Activated CD8-positive, alpha-beta T cell treated with anti-CD3 and anti-CD28 coated beads for 36 hours (primary cell): ENCODE measurements at regions not wholly inside any gene's neighbourhood (a gene's known extent, or its start where the extent isn't known, plus 50 kb on each side); places are given as distances from the start of the nearest gene placed in this dataset.

ENCODE experiments used
- ATAC-seq: fragments of 200-7000 bp; cut with Tn5 transposase; one replicate; pipeline ENCODE4 v1.10.0; 2021; ENCODE audit warnings: mild to moderate bottlenecking, moderate library complexity
- CTCF ChIA-PET: fragments of 350-600 bp; sonication (Branson Sonifier 250); formaldehyde crosslinking; loops from one replicate; lab custom pipeline; 2021; ENCODE audit warnings: antibody characterized with exemption; lab: Charles Lee
- POLR2A ChIA-PET: fragments of 350-600 bp; sonication (Branson Sonifier 250); formaldehyde crosslinking; loops from one replicate; lab custom pipeline; 2021; ENCODE audit warnings: antibody characterized with exemption; lab: Charles Lee
- DNase-seq: peaks from one replicate; pipeline ENCODE4 v3.0.0-alpha.2; 2020
- H3K27ac Mint-ChIP-seq: one replicate; pipeline ENCODE4 v1.8.0; 2021; ENCODE audit warnings: mild to moderate bottlenecking, mixed read lengths
- H3K27me3 Mint-ChIP-seq: one replicate; pipeline ENCODE4 v1.8.0; 2021; ENCODE audit warnings: mixed read lengths
- H3K36me3 Mint-ChIP-seq: one replicate; pipeline ENCODE4 v1.8.0; 2021; ENCODE audit warnings: low read depth, mixed read lengths
- H3K4me1 Mint-ChIP-seq: one replicate; pipeline ENCODE4 v1.8.0; 2021; ENCODE audit warnings: low read depth, mixed read lengths
- H3K4me3 Mint-ChIP-seq: one replicate; pipeline ENCODE4 v1.8.0; 2021; ENCODE audit warnings: mild to moderate bottlenecking, moderate library complexity, mixed read lengths
- H3K9me3 Mint-ChIP-seq: one replicate; pipeline ENCODE4 v1.8.0; 2021; ENCODE audit warnings: mixed read lengths
- intact Hi-C: fragments of 100-400 bp; cut with micrococcal nuclease; formaldehyde crosslinking; loops from one replicate; pipeline ENCODE4 v1.10.0; 2022
- TF ChIP-seq, protein P1 (sequence below): fragments of 200-600 bp; IDR thresholded peaks from one replicate; pipeline ENCODE4 v1.8.0; 2022; ENCODE audit warnings: antibody characterized with exemption, mild to moderate bottlenecking

- intact Hi-C loops: no loop called here
- TF ChIP-seq, protein P1, sequence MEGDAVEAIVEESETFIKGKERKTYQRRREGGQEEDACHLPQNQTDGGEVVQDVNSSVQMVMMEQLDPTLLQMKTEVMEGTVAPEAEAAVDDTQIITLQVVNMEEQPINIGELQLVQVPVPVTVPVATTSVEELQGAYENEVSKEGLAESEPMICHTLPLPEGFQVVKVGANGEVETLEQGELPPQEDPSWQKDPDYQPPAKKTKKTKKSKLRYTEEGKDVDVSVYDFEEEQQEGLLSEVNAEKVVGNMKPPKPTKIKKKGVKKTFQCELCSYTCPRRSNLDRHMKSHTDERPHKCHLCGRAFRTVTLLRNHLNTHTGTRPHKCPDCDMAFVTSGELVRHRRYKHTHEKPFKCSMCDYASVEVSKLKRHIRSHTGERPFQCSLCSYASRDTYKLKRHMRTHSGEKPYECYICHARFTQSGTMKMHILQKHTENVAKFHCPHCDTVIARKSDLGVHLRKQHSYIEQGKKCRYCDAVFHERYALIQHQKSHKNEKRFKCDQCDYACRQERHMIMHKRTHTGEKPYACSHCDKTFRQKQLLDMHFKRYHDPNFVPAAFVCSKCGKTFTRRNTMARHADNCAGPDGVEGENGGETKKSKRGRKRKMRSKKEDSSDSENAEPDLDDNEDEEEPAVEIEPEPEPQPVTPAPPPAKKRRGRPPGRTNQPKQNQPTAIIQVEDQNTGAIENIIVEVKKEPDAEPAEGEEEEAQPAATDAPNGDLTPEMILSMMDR: no peak
- no peak overlapping the region for H3K4me3 Mint-ChIP-seq
- no peaks in the 10 kb centered on the region for H3K27me3 Mint-ChIP-seq
- no peaks in the 10 kb centered on the region for H3K4me1 Mint-ChIP-seq
- ChIA-PET CTCF (no interaction called here), POLR2A (no interaction called here)
- ATAC-seq (no peak), DNase-seq (no peak)
- H3K27ac Mint-ChIP-seq: no peak overlapping the region
- no peaks in the 10 kb centered on the region for H3K36me3 Mint-ChIP-seq
- H3K9me3 Mint-ChIP-seq: no peaks in the 10 kb centered on the region
These were observed 1333.9 kb upstream of the TENM3 start for GRCh38 chr4:180909279-180909678.

DNA sequence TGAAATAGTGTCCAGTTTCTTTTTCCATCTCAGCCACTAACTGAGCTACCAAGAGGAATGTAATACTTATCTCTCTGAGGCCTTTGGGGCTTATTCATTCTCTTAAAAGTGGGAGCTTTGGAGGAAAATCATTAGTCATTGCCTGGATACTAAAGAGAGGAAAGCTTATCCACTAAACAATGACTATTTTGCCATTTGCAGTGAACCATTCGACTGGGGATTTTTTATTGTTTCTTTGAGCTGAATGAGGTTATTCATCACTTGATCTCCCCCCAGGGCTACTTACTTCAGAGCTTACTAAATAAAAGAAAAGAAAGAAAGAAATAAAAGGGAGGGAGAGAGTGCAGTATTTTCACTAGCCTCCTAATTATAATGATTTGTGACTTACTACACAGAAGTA lies 1329.5 kb upstream of the TENM3 start:
- ATAC-seq (no peak), DNase-seq (no peak)
- no peak overlapping the region for H3K27ac Mint-ChIP-seq
- no peaks in the 10 kb centered on the region for H3K9me3 Mint-ChIP-seq
- no peak overlapping the region for H3K4me3 Mint-ChIP-seq
- ChIA-PET POLR2A (no interaction called here), CTCF (no interaction called here)
- intact Hi-C loops: no loop called here
- H3K4me1 Mint-ChIP-seq: no peaks in the 10 kb centered on the region
- no peaks in the 10 kb centered on the region for H3K36me3 Mint-ChIP-seq
- TF ChIP-seq, protein P1: no peak
- no peaks in the 10 kb centered on the region for H3K27me3 Mint-ChIP-seq

DNA sequence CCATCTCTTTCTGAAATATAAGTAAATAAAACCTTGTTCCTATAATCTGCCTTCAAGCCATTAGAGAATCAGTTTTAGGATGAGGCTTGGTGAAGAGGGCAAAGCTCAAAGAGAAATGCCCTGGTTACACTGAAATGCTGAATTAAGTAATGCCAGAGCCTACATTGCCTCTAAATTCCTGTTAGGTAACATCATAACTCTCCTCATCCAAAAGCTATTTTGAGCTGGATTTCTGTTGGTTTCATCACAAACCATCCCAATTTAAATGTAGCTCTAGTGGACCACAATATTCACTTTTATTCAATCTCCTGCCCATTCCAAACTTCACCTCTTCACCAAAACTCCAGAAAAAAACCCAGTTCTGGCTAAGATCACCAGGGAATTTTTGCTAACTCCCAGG lies 1319.7 kb upstream of the TENM3 start:
- no peaks in the 10 kb centered on the region for H3K9me3 Mint-ChIP-seq
- no peaks in the 10 kb centered on the region for H3K27me3 Mint-ChIP-seq
- ChIA-PET POLR2A (no interaction called here), CTCF (no interaction called here)
- no peaks in the 10 kb centered on the region for H3K36me3 Mint-ChIP-seq
- no peak overlapping the region for H3K27ac Mint-ChIP-seq
- no peak for ATAC-seq
- TF ChIP-seq, protein P1: no peak
- H3K4me1 Mint-ChIP-seq: no peaks in the 10 kb centered on the region
- intact Hi-C loops: no loop called here
- no peak for DNase-seq
- H3K4me3 Mint-ChIP-seq: no peak overlapping the region

DNA sequence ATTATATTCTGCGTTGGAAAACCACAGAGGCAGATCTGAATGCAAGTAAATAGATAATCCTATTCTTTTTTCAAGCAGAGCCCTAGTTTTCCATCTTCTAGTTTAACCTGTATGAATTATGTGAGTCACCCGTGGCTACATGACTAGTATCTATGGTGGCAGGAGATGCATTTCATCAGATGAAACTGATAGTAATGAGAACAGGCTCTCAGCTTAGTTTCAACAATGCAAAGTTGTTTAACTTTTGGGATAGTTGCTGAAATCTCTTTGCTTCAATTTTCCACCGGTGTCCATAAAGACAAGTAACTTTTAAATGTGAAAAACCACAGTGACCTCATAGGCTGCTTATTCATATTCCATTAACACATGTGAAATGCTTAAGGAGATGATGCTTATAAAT lies 1317.4 kb upstream of the TENM3 start:
- ATAC-seq (no peak), DNase-seq (no peak)
- Mint-ChIP-seq H3K9me3 (no peaks in the 10 kb centered on the region), H3K4me3 (no peak overlapping the region), H3K36me3 (no peaks in the 10 kb centered on the region), H3K27ac (no peak overlapping the region), H3K27me3 (no peaks in the 10 kb centered on the region), H3K4me1 (no peaks in the 10 kb centered on the region)
- CTCF ChIA-PET: no interaction called here
- POLR2A ChIA-PET: no interaction called here
- intact Hi-C loops: no loop called here
- TF ChIP-seq, protein P1: no peak

DNA sequence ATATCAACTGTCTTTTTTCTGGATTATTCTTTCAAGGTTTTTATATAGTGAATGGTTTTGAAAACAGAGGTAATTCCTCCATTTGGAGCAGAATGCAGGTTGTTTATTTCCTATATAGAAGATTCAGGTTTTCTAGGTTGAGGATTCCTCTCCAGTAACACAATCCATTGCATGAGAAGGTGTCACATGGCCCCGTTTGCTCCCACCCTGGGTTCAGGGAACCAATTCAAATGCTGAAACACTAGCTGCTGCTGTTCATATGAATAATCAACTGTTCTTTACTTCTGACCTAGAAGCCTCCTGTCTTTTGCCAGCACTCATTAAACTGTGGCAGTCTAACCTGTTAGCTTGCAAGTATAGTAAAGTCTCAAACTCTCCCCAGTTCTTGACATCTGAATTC lies 1316.9 kb upstream of the TENM3 start:
- CTCF ChIA-PET: no interaction called here
- ATAC-seq (no peak), DNase-seq (no peak)
- no peaks in the 10 kb centered on the region for H3K9me3 Mint-ChIP-seq
- no peaks in the 10 kb centered on the region for H3K36me3 Mint-ChIP-seq
- no peaks in the 10 kb centered on the region for H3K27me3 Mint-ChIP-seq
- H3K4me1 Mint-ChIP-seq: no peaks in the 10 kb centered on the region
- intact Hi-C loops: no loop called here
- POLR2A ChIA-PET: no interaction called here
- H3K4me3 Mint-ChIP-seq: no peak overlapping the region
- H3K27ac Mint-ChIP-seq: no peak overlapping the region
- TF ChIP-seq, protein P1: no peak
